GM12875 (cell line): ENCODE measurements at regions not wholly inside any gene's neighbourhood (a gene's known extent, or its start where the extent isn't known, plus 50 kb on each side); places are given as distances from the start of the nearest gene placed in this dataset.

Experiments used
- H3K4me3 ChIP-seq: one replicate; pipeline ENCODE4 v1.5.1; 2011; ENCODE audit warnings: low read depth, low read length, control low read depth
- TF ChIP-seq, protein P1 (sequence below): IDR thresholded peaks from 2 replicates; pipeline ENCODE4 v1.5.1; 2011; ENCODE audit warnings: low read depth, mild to moderate bottlenecking, control low read depth, inconsistent platforms, low read length, moderate library complexity, borderline replicate concordance; ENCODE audit not compliant: insufficient read depth

GRCh38 chr1:60244906-60245305, 171.3 kb upstream of the C1orf87 start:
- H3K4me3 ChIP-seq: no peak overlapping the region
- TF ChIP-seq, protein P1, sequence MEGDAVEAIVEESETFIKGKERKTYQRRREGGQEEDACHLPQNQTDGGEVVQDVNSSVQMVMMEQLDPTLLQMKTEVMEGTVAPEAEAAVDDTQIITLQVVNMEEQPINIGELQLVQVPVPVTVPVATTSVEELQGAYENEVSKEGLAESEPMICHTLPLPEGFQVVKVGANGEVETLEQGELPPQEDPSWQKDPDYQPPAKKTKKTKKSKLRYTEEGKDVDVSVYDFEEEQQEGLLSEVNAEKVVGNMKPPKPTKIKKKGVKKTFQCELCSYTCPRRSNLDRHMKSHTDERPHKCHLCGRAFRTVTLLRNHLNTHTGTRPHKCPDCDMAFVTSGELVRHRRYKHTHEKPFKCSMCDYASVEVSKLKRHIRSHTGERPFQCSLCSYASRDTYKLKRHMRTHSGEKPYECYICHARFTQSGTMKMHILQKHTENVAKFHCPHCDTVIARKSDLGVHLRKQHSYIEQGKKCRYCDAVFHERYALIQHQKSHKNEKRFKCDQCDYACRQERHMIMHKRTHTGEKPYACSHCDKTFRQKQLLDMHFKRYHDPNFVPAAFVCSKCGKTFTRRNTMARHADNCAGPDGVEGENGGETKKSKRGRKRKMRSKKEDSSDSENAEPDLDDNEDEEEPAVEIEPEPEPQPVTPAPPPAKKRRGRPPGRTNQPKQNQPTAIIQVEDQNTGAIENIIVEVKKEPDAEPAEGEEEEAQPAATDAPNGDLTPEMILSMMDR: no peak

DNA sequence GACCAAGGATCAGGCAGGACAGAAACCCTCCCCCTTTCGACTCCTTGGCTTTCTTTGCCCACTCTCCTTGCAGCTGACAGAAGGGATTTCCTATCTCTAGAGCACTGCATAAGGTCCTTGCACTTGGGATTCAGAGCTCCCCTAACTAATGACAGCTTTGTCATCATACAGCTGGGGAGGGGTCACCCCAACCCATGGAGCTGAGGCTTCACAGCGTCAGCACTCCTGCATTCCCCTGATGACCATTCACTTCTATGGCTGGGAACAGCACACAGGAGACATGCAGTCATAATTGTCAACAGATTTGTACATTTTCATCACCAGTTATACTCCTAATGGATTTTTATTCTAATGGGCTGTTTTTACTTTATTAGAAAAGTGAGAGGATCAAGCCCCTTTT, 161.7 kb upstream of the C1orf87 start:
- no peak overlapping the region for H3K4me3 ChIP-seq
- TF ChIP-seq, protein P1: no peak

DNA sequence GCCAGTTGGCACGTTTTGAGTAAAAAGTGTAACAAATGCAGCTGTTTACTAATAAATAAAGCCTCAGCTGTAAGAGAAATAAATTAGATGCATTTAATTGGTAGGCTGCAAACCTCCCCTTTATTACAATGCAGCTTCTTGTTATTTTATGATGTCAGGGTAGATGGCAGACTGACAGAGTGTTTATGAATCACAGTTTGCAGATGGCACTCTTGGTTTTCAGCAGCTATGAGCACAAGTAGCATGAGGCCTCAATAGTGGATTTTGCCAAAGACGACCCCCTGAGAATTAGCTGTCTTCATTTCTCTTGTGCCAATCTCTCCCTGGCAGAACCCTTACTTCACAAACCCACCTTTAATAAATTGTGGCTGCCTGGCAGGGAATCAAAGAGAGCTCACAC, 161.2 kb upstream of the C1orf87 start:
- no peak overlapping the region for H3K4me3 ChIP-seq
- TF ChIP-seq, protein P1: no peak

DNA sequence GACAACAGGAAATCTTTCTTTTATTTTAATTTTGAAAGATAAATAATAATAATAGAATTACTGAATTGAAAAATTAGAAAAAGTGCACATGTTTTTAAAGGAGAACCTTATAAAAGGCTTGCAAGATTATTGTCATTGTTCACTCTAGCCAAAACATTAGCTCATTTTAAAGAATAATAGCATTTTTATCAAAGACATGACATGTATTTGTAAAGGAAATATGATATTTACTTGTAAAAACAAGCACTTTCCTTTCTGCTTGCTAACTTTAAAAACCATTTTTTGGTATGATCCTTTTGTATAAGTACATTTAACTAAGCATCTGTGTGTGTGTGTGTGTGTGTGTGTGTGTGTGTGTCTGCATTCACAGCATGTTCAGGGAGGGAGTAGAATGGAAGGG, 156.3 kb upstream of the C1orf87 start:
- TF ChIP-seq, protein P1: no peak

GRCh38 chr1:60228041-60228491, 154.5 kb upstream of the C1orf87 start:
- H3K4me3 ChIP-seq: no peak overlapping the region
- TF ChIP-seq, protein P1: no peak

More for the DNA sequence above, 156.3 kb upstream of the C1orf87 start:
- H3K4me3 ChIP-seq: no peak overlapping the region

DNA sequence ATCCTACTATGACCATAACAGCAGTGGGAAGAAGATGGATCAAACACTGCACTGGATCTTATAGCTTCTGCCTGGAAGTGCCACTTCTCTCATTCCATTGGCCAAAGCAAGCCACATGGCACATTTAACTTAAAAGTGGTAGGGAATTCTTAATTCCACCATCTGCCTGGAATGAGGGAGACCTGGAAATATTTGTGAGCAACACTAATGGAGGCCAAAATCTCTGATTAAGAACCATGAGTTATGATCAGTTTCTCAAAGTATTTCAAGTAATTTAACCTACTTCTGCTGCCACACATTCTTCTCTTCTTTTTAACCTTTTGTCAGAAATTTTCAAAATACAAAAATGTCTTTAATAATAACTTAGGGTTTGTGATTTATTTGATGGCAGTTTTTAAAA, 154.0 kb upstream of the C1orf87 start:
- TF ChIP-seq, protein P1: no peak
- H3K4me3 ChIP-seq: no peak overlapping the region

DNA sequence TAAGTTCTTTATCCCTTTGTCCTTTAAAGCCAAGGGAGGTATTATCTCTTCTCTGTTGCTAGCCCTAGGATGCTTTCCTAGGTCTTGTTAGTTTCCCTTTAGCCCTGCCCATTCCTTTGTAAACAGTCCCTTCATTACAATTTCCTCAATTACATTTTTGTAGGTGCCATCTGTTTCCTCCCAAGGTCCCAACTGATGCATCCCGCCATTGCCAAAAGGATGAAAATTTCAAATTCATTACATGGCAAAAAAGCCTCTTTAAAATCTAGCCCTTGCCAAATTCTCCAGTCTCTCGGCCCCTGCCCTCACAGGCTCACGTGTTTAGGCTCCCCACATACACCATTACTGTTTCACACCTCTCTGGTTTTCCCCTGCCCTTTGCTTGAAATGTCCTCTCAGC, 151.9 kb upstream of the C1orf87 start:
- TF ChIP-seq, protein P1: no peak
- H3K4me3 ChIP-seq: no peak overlapping the region
